IMR-90 (cell line): ENCODE measurements at regions not wholly inside any gene's neighbourhood (a gene's known extent, or its start where the extent isn't known, plus 50 kb on each side); places are given as distances from the start of the nearest gene placed in this dataset.
"Not testable (repeated sequence)": the region's sequence is repeated elsewhere in the genome, so short reads cannot be mapped to it uniquely, and the experiment has no call there.

ENCODE experiments used
- ATAC-seq: fragments of 200-7000 bp; cut with Tn5 transposase; 2 replicates; pipeline ENCODE4 v1.9.1; 2020; ENCODE audit warnings: low read depth, mild to moderate bottlenecking, moderate library complexity
- BruUV-seq: library from RNA; stranded (reverse); fragments of 400-500 nt; replicated peaks from 2 replicates; lab custom pipeline; 2021; lab: Mats Ljungman, UMichigan
- CTCF ChIA-PET: fragments of 300-600 bp; formaldehyde crosslinking; extraction: SDS; loops from one replicate; lab custom pipeline; 2021; ENCODE audit warnings: antibody characterized with exemption; lab: Yijun Ruan, JAX
- POLR2A ChIA-PET: fragments of 300-600 bp; sonication (Branson Sonifier 250); formaldehyde crosslinking; loops from one replicate; lab custom pipeline; 2022; ENCODE audit warnings: antibody characterized with exemption; ENCODE audit not compliant: unreplicated experiment; lab: Charles Lee
- DNase-seq: peaks from one replicate; pipeline ENCODE4 v3.0.0; 2013
- H2AFZ ChIP-seq: replicated peaks from 2 replicates; pipeline ENCODE3; 2013; ENCODE audit warnings: low read length, mild to moderate bottlenecking; ENCODE audit not compliant: poor library complexity
- H2AK5ac ChIP-seq: 2 replicates; pipeline ENCODE4 v1.6.1; 2013; ENCODE audit warnings: low read depth, low read length, inconsistent platforms
- H2AK9ac ChIP-seq: replicated peaks from 2 replicates; pipeline ENCODE3; 2013; ENCODE audit warnings: mild to moderate bottlenecking, low read depth, low read length, moderate library complexity; ENCODE audit not compliant: poor library complexity
- H2BK120ac ChIP-seq: 2 replicates; pipeline ENCODE4 v1.6.1; 2013; ENCODE audit warnings: low read depth, low read length, inconsistent platforms
- H2BK15ac ChIP-seq: 3 replicates; pipeline ENCODE4 v1.6.1; 2013; ENCODE audit warnings: low read depth, low read length, inconsistent platforms
- H2BK20ac ChIP-seq: 2 replicates; pipeline ENCODE4 v1.6.1; 2013; ENCODE audit warnings: low read depth, mild to moderate bottlenecking, inconsistent platforms, low read length, moderate library complexity
- H2BK5ac ChIP-seq: 2 replicates; pipeline ENCODE4 v1.6.1; 2013; ENCODE audit warnings: mild to moderate bottlenecking, low read depth, low read length, inconsistent platforms; ENCODE audit not compliant: poor library complexity, severe bottlenecking
- H3K14ac ChIP-seq: replicated peaks from 2 replicates; pipeline ENCODE4 v1.6.1; 2013; ENCODE audit warnings: low read depth, low read length, inconsistent platforms
- H3K18ac ChIP-seq: 2 replicates; pipeline ENCODE4 v1.6.1; 2013; ENCODE audit warnings: low read depth, low read length, control low read depth
- H3K23ac ChIP-seq: 2 replicates; pipeline ENCODE4 v1.6.1; 2013; ENCODE audit warnings: low read depth, low read length, inconsistent platforms
- H3K27ac ChIP-seq: 2 replicates; pipeline ENCODE4 v1.5.1; 2013; ENCODE audit warnings: mild to moderate bottlenecking, control low read depth, low read length; ENCODE audit not compliant: insufficient read depth
- H3K27me3 ChIP-seq: 2 replicates; pipeline ENCODE4 v1.6.1; 2013; ENCODE audit warnings: low read length; ENCODE audit not compliant: control insufficient read depth, insufficient read depth
- H3K36me3 ChIP-seq: 2 replicates; pipeline ENCODE4 v1.6.1; 2013; ENCODE audit warnings: low read length, mixed read lengths; ENCODE audit not compliant: control insufficient read depth, insufficient read depth
- H3K4ac ChIP-seq: 2 replicates; pipeline ENCODE4 v1.6.1; 2013; ENCODE audit warnings: low read depth, low read length, inconsistent platforms
- H3K4me1 ChIP-seq: 2 replicates; pipeline ENCODE4 v1.6.1; 2013; ENCODE audit warnings: low read length, mixed read lengths; ENCODE audit not compliant: control insufficient read depth, insufficient read depth
- H3K4me2 ChIP-seq: 2 replicates; pipeline ENCODE4 v1.6.1; 2013; ENCODE audit warnings: low read depth, mild to moderate bottlenecking, control low read depth, low read length, moderate library complexity
- H3K4me3 ChIP-seq: 2 replicates; pipeline ENCODE4 v1.5.1; 2013; ENCODE audit warnings: low read depth, mild to moderate bottlenecking, control low read depth, low read length, moderate library complexity; ENCODE audit not compliant: insufficient read depth
- H3K56ac ChIP-seq: 2 replicates; pipeline ENCODE4 v1.6.1; 2013; ENCODE audit warnings: low read length, inconsistent platforms; ENCODE audit not compliant: insufficient read depth; ENCODE audit errors: extremely low read depth
- H3K79me1 ChIP-seq, 2 experiments: 2 replicates each; pipeline ENCODE4 v1.6.1; 2013; ENCODE audit warnings: low read length in 2 of 2, inconsistent platforms in 1 of 2, low read depth in 1 of 2
- H3K9ac ChIP-seq: 2 replicates; pipeline ENCODE4 v1.6.1; 2013; ENCODE audit warnings: low read depth, low read length, control low read depth
- H3K9me1 ChIP-seq: 2 replicates; pipeline ENCODE4 v1.6.1; 2013; ENCODE audit warnings: low read length, inconsistent platforms; ENCODE audit not compliant: insufficient read depth
- H3K9me3 ChIP-seq: 2 replicates; pipeline ENCODE4 v1.6.1; 2013; ENCODE audit warnings: low read length; ENCODE audit not compliant: control insufficient read depth, insufficient read depth
- H4K20me1 ChIP-seq: 2 replicates; pipeline ENCODE4 v1.6.1; 2013; ENCODE audit warnings: low read length, inconsistent platforms; ENCODE audit not compliant: insufficient read depth
- H4K5ac ChIP-seq: 2 replicates; pipeline ENCODE4 v1.6.1; 2013; ENCODE audit warnings: mild to moderate bottlenecking, low read depth, low read length, control low read depth
- H4K8ac ChIP-seq, 2 experiments: 2 replicates each; pipeline ENCODE4 v1.6.1; 2013; ENCODE audit warnings: low read depth in 2 of 2, low read length in 2 of 2, control low read depth in 1 of 2, inconsistent platforms in 1 of 2
- H4K91ac ChIP-seq: 2 replicates; pipeline ENCODE4 v1.6.1; 2013; ENCODE audit warnings: low read depth, low read length, inconsistent platforms; ENCODE audit not compliant: insufficient read depth
- WGBS, 2 experiments: methylation state at CpG; one replicate each; pipeline versions ENCODE4 v1.1.5 to v1.1.7; 2013; ENCODE audit warnings: missing lambda C conversion rate in 2 of 2; ENCODE audit not compliant: insufficient read length in 1 of 2; ENCODE audit errors: extremely low coverage in 2 of 2; 5-methylcytosine and 5-hydroxymethylcytosine counted together
- dilution Hi-C: fragments of 300-500 bp; cut with HindIII; formaldehyde crosslinking; loops from one replicate; pipeline ENCODE4 v1.14.3; 2018; ENCODE audit warnings: low sequenced_read_pairs; ENCODE audit not compliant: unreplicated experiment
- in situ Hi-C: fragments of 300-500 bp; cut with MboI; formaldehyde crosslinking; loops from 3 replicates; pipeline ENCODE4 v1.14.3; 2019; ENCODE audit warnings: low sequenced_read_pairs, inconsistent platforms, mixed read lengths
- intact Hi-C: fragments of 100-400 bp; cut with micrococcal nuclease; formaldehyde crosslinking; loops from 2 replicates; pipeline ENCODE4 v1.10.0; 2022

DNA sequence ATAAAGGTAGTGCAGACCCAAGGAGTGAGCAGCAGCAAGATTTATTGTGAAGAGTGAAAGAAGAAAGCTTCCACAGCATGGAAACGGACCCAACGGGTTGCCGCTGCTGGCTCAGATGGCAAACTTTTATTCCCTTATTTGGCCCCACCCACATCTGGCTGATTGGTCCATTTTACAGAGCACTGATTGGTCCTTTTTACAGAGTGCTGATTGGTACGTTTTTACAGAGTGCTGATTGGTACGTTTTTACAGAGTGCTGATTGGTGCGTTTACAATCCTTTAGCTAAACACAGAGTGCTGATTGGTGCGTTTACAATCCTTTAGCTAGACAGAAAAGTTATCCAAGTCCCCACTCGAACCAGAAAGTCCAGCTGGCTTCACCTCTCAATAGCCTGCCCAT is 72.9 kb upstream of the RGPD4 start:
- H3K79me1 ChIP-seq, H4K5ac ChIP-seq, dilution Hi-C loops, POLR2A ChIA-PET, intact Hi-C loops, DNase-seq, H2BK120ac ChIP-seq, H3K9ac ChIP-seq, ATAC-seq, H3K4me2 ChIP-seq, H2AK5ac ChIP-seq, H2BK20ac ChIP-seq, H3K27ac ChIP-seq, in situ Hi-C loops, H3K4me3 ChIP-seq, BruUV-seq, H2BK15ac ChIP-seq, H4K8ac ChIP-seq, H3K14ac ChIP-seq, H3K36me3 ChIP-seq, H2BK5ac ChIP-seq, H4K20me1 ChIP-seq, H3K27me3 ChIP-seq, H2AFZ ChIP-seq, H3K9me1 ChIP-seq, H3K9me3 ChIP-seq, H3K18ac ChIP-seq, H3K4ac ChIP-seq, H4K91ac ChIP-seq, H3K56ac ChIP-seq, H3K4me1 ChIP-seq, H2AK9ac ChIP-seq, H3K23ac ChIP-seq: not testable (repeated sequence)
- WGBS, 2 experiments: 68% methylated on average over 3 of the region's 8 CpGs; no CpG with 5 or more reads in 1 of the 2 experiments
- CTCF ChIA-PET: interaction anchor here (0.9 kb wide), 1 partner anchor 10 kb away, joined by 3 read pairs; no protein-coding TSS in a partner anchor
